ENCODE measurements at regions not wholly inside any gene's neighbourhood (a gene's known extent, or its start where the extent isn't known, plus 50 kb on each side); places are given as distances from the start of the nearest gene placed in this dataset.

- TF ChIP-seq CTCF (IDR thresholded peaks at IDR 0.05; ENCODE audit: poor library complexity) (no peak), EZH2 (IDR thresholded peaks at IDR 0.05; ENCODE audit: borderline replicate concordance) (no peak), EZH2phosphoT487 (IDR thresholded peaks at IDR 0.05; ENCODE audit: low read depth, severe bottlenecking, unreplicated experiment) (no peak)
Observed at GRCh38 chr7:156100086-156100485, 287.8 kb upstream of the SHH start.

All from hepatocyte (in vitro differentiated cells).